ENCODE measurements at regions not wholly inside any gene's neighbourhood (a gene's known extent, or its start where the extent isn't known, plus 50 kb on each side); places are given as distances from the start of the nearest gene placed in this dataset.

- TF ChIP-seq HNF4G (IDR thresholded peaks at IDR 0.05) (no peak), REST (IDR thresholded peaks at IDR 0.05) (no peak), FOXA1 (IDR thresholded peaks at IDR 0.05) (no peak), FOXA2 (IDR thresholded peaks at IDR 0.05) (no peak), CTCF (IDR thresholded peaks at IDR 0.05; ENCODE audit: low read depth, low read length, missing input control) (no peak), MAX (IDR thresholded peaks at IDR 0.05) (no peak)
- DNase-seq (ENCODE audit: low spot score), result no peak
- no peaks in the 10 kb centered on the region for H3K36me3 ChIP-seq (ENCODE audit: control insufficient read depth in 4 of 4, insufficient read depth in 3 of 4, low read depth in 1 of 4, low read length in 3 of 4)
- no peaks in the 10 kb centered on the region for H3K4me1 ChIP-seq (ENCODE audit: control insufficient read depth in 4 of 4, insufficient read depth in 4 of 4, low read length in 3 of 4)
- no peak overlapping the region for H3K27ac ChIP-seq (ENCODE audit: low read depth in 1 of 2, low read length in 2 of 2)
- no peaks in the 10 kb centered on the region for H3K27me3 ChIP-seq (ENCODE audit: control insufficient read depth in 4 of 4, insufficient read depth in 4 of 4, low read length in 3 of 4)
- H3K4me3 ChIP-seq (ENCODE audit: low read depth in 1 of 3, low read length in 3 of 3), result no peak overlapping the region
- 84% methylated on average over 5 of the region's 5 CpGs for WGBS
- peaks cover 0 to 5% (median 0%) of the 10 kb centered on the region in 4 donors for H3K9me3 ChIP-seq (ENCODE audit: control insufficient read depth in 4 of 4, low read length in 3 of 4)
- no peak overlapping the region for H3K9ac ChIP-seq (ENCODE audit: low read depth in 1 of 2, low read length in 2 of 2)
These were observed 229.0 kb downstream of the CENPF start for GRCh38 chr1:214831956-214832355.

- H3K36me3 ChIP-seq (ENCODE audit: control insufficient read depth in 4 of 4, insufficient read depth in 3 of 4, low read depth in 1 of 4, low read length in 3 of 4), result no peaks in the 10 kb centered on the region
- H3K4me1 ChIP-seq (ENCODE audit: control insufficient read depth in 4 of 4, insufficient read depth in 4 of 4, low read length in 3 of 4), result no peaks in the 10 kb centered on the region
- H3K27ac ChIP-seq (ENCODE audit: low read depth in 1 of 2, low read length in 2 of 2), result no peak overlapping the region
- no peak for DNase-seq (ENCODE audit: low spot score)
- H3K27me3 ChIP-seq (ENCODE audit: control insufficient read depth in 4 of 4, insufficient read depth in 4 of 4, low read length in 3 of 4), result no peaks in the 10 kb centered on the region
- peaks cover 0 to 4% (median 0%) of the 10 kb centered on the region in 4 donors for H3K9me3 ChIP-seq (ENCODE audit: control insufficient read depth in 4 of 4, low read length in 3 of 4)
- H3K4me3 ChIP-seq (ENCODE audit: low read depth in 1 of 3, low read length in 3 of 3), result no peak overlapping the region
- TF ChIP-seq EGR1 (IDR thresholded peaks at IDR 0.05; ENCODE audit: low read depth in 2 of 2), result no peak
- WGBS, result 56% methylated on average over 2 of the region's 2 CpGs
- H3K9ac ChIP-seq (ENCODE audit: low read depth in 1 of 2, low read length in 2 of 2), result no peak overlapping the region
These were observed 230.3 kb downstream of the CENPF start for GRCh38 chr1:214833178-214833756.

GRCh38 chr1:214837376-214837775 lies 234.4 kb downstream of the CENPF start:
- H3K9me3 ChIP-seq (ENCODE audit: control insufficient read depth in 4 of 4, low read length in 3 of 4), result no peaks in the 10 kb centered on the region
- no peaks in the 10 kb centered on the region for H3K36me3 ChIP-seq (ENCODE audit: control insufficient read depth in 4 of 4, insufficient read depth in 3 of 4, low read depth in 1 of 4, low read length in 3 of 4)
- no peaks in the 10 kb centered on the region for H3K4me1 ChIP-seq (ENCODE audit: control insufficient read depth in 4 of 4, insufficient read depth in 4 of 4, low read length in 3 of 4)
- WGBS, result 82% methylated on average over 2 of the region's 2 CpGs
- H3K27ac ChIP-seq (ENCODE audit: low read depth in 1 of 2, low read length in 2 of 2), result no peak overlapping the region
- no peak for DNase-seq (ENCODE audit: low spot score)
- no peak overlapping the region for H3K9ac ChIP-seq (ENCODE audit: low read depth in 1 of 2, low read length in 2 of 2)
- no peaks in the 10 kb centered on the region for H3K27me3 ChIP-seq (ENCODE audit: control insufficient read depth in 4 of 4, insufficient read depth in 4 of 4, low read length in 3 of 4)
- no peak overlapping the region for H3K4me3 ChIP-seq (ENCODE audit: low read depth in 1 of 3, low read length in 3 of 3)
- TF ChIP-seq RAD21 (IDR thresholded peaks at IDR 0.05) (no peak), FOXA2 (IDR thresholded peaks at IDR 0.05) (no peak), RXRA (IDR thresholded peaks at IDR 0.05) (no peak), ZBTB33 (IDR thresholded peaks at IDR 0.05) (no peak), TAF1 (conservative IDR thresholded peaks at IDR 0.05) (no peak), FOXA1 (IDR thresholded peaks at IDR 0.05) (no peak), YY1 (IDR thresholded peaks at IDR 0.05) (no peak), CTCF (IDR thresholded peaks at IDR 0.05; ENCODE audit: low read depth, low read length, missing input control) (no peak), SP1 (IDR thresholded peaks at IDR 0.05) (no peak), REST (IDR thresholded peaks at IDR 0.05) (no peak), HNF4A (conservative IDR thresholded peaks at IDR 0.05) (no peak)

Measured in liver (tissue), 8 donors.